GM21717 (cell line): ENCODE measurements at regions not wholly inside any gene's neighbourhood (a gene's known extent, or its start where the extent isn't known, plus 50 kb on each side); places are given as distances from the start of the nearest gene placed in this dataset.

Experiments used
- ATAC-seq: cut with Tn5 transposase; IDR thresholded peaks from one replicate; pipeline ENCODE4 v1.9.1; 2021; ENCODE audit warnings: mild to moderate bottlenecking, moderate library complexity; ENCODE audit not compliant: unreplicated experiment

GRCh38 chr3:150220799-150221198, 187.3 kb upstream of the TSC22D2 start:
- ATAC-seq: no peak

DNA sequence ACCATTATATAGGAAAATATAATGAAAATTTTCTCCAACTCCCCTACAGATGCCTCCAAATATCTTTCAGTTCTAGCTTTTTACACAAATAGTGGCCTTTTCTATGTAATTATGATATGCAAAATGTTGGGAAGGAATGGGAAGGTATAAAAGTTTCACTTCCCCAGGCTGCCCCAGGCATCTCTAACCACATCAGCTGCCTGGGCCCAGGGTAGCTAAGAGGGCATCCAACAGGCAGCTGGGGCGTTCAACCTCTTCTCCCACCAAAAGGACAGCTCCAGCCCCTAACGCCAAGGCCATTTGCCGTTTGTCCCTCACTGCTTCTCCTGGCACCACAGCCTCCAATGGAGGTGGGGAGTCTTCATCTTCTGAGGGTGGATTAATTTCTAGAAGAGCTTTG, 188.1 kb upstream of the TSC22D2 start:
- no peak for ATAC-seq

- no peak for ATAC-seq
Observed at GRCh38 chr3:150218841-150219240, 189.3 kb upstream of the TSC22D2 start.

GRCh38 chr3:150218236-150218635, 189.9 kb upstream of the TSC22D2 start:
- no peak for ATAC-seq

- ATAC-seq: no peak
Observed at GRCh38 chr3:150217691-150218090, 190.4 kb upstream of the TSC22D2 start.

GRCh38 chr3:150216866-150217600, 191.1 kb upstream of the TSC22D2 start:
- no peak for ATAC-seq

GRCh38 chr3:150216041-150216811, 191.9 kb upstream of the TSC22D2 start:
- no peak for ATAC-seq

- no peak for ATAC-seq
Observed at GRCh38 chr3:150215616-150216015, 192.5 kb upstream of the TSC22D2 start.

GRCh38 chr3:150213577-150213976, 194.5 kb upstream of the TSC22D2 start:
- no peak for ATAC-seq

DNA sequence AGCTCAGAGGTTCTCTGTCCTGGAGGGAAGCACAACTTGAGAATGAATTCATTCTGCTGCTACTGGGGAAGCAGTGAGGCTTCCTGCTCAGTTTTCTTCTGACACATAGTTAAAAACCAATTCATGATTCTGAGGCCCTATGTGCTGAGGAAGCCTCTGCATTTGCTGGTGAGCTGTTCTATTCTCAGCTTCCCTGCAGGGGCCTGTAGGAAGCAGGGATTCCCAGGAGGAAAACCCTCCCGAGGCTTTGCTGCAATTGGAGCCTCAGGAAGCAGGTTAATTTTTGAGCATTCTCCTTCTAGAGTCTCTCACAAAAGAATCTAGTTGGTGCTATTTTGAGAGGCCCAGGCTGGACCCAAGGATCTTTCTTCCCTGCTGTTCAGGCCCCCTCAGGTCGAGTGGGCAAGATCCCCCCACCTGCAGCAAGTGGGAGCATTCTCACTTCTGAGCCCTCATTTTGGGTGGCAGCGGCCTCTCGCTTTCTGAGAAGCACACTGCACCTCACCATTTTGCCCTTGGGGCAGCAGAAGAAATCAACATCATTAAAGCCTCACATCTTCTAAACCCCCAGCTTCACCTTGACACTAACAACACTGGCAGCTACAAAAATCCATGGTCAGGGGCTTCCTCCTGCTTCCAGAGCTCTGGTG, 197.5 kb upstream of the TSC22D2 start:
- no peak for ATAC-seq

- no peak for ATAC-seq
Observed at GRCh38 chr3:150203273-150203672, 204.8 kb upstream of the TSC22D2 start.

GRCh38 chr3:150202711-150203110, 205.4 kb upstream of the TSC22D2 start:
- no peak for ATAC-seq

- no peak for ATAC-seq
Observed at GRCh38 chr3:150194957-150195356, 213.1 kb upstream of the TSC22D2 start.

DNA sequence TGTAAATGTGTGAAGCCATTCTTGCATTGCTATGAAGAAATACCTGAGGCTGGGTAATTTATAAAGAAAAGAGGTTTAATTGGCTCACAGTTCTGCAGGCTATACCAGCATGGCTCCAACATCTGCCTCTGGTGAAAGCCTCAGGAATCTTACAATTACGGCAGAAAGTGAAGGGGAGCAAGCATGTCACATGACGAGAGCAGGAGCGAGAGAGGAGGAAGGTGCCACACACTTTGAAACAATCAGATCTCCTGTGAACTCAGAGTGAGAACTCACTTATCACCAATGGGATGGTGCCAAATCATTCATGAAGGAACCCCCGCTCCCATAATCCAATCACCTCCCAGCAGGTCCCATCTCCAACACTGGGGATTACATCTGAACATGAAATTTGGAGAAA, 213.6 kb upstream of the TSC22D2 start:
- ATAC-seq: no peak

GRCh38 chr3:150184426-150185071, 213.9 kb upstream of the PFN2 start:
- no peak for ATAC-seq

- peak; percentile 78 for ATAC-seq
Observed at GRCh38 chr3:150183678-150184425, 213.2 kb upstream of the PFN2 start.

DNA sequence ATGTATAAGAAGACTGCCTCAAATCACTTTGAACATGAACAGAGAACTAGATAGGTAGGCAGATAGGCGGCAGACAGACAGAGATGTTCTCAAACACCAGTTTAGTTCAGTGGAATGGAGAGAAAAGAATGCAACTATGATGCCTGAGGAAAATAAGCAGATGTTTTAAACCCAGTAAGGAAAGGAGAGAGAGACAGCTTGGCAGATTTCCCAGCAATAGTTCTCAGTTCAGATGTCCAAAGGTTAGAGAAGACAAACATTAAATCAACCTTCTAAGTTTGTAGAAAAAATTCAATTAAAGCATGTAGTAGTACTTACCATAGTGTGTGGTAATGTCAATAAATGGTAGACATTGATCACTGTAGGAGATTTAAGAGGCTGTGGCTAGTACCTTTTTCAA, 209.6 kb upstream of the PFN2 start:
- no peak for ATAC-seq

- ATAC-seq: no peak
Observed at GRCh38 chr3:150179330-150179729, 208.6 kb upstream of the PFN2 start.

DNA sequence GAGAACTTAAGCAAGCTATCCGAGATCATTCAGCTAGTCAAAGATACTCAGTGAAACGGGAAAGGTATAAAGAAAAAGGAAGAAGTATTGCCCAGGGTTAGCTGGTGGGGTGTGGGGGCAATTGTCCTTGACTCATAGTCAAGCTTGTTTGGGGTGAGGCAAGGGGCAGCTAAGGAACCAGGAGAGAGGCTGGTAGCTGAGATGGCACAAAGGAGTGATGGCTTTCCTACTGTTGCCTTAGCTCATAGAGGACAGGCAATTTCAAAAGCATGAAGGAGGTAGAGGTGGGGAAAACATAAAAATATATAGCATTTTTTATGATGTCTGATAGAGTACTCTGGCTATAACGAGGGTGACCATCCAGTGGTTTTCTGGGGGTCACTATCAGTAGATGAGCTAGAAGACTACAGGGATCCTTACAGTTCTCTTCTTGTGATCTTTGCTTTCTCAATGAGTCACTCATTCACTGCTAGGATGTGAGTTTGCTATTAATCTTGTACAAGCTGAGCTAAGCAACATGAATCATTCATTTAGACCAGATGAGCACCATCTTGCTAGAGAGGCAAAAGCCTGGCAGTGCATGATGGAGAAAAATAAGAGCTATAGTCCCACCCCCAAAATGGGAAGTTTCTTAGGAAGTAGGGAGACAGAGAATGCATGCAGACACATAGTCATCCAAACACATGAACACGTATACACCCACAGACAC, 207.1 kb upstream of the PFN2 start:
- no peak for ATAC-seq

DNA sequence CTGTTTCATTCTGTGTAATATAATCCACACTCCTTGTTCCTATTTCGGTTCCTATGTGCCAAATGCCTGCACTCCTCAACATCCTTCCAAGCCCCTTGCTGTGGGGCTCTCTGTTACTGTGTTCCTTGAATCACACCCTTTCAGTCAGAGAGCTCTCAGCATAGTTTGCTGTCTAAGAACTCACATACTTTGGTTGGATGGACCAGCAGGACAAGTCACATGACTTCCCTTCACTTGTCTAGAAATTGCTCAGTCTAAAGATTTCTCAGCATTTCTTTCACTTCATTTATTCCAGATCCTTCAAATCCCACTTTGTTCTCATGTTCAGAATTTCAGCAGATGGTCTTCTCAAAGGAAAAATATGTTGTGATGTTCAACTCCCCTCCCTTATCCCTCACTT, 203.5 kb upstream of the PFN2 start:
- no peak for ATAC-seq
